ENCODE measurements at regions not wholly inside any gene's neighbourhood (a gene's known extent, or its start where the extent isn't known, plus 50 kb on each side); places are given as distances from the start of the nearest gene placed in this dataset.

- H3K4me1 ChIP-seq (ENCODE audit: insufficient read depth, low read length) = peaks cover 16% of the 10 kb centered on the region; the same call in 1 of the 2 replicates
- no peak overlapping the region for H3K27ac ChIP-seq (ENCODE audit: low read length)
- H3K36me3 ChIP-seq (ENCODE audit: insufficient read depth, low read depth, low read length) = no peaks in the 10 kb centered on the region
- H3K4me3 ChIP-seq (ENCODE audit: low read length) = no peak overlapping the region
- H3K9me3 ChIP-seq (ENCODE audit: insufficient read depth, low read depth, low read length) = no peaks in the 10 kb centered on the region
- H3K9ac ChIP-seq (ENCODE audit: low read depth, low read length) = no peak overlapping the region
- H3K27me3 ChIP-seq (ENCODE audit: insufficient read depth, low read length) = no peaks in the 10 kb centered on the region
Observed at GRCh38 chr4:17189759-17190158, 291.3 kb upstream of the LDB2 start.

GRCh38 chr4:17189401-17189720, 290.9 kb upstream of the LDB2 start:
- H3K4me3 ChIP-seq (ENCODE audit: low read length) = no peak overlapping the region
- H3K9ac ChIP-seq (ENCODE audit: low read depth, low read length) = no peak overlapping the region
- no peaks in the 10 kb centered on the region for H3K27me3 ChIP-seq (ENCODE audit: insufficient read depth, low read length)
- no peaks in the 10 kb centered on the region for H3K36me3 ChIP-seq (ENCODE audit: insufficient read depth, low read depth, low read length)
- no peaks in the 10 kb centered on the region for H3K9me3 ChIP-seq (ENCODE audit: insufficient read depth, low read depth, low read length)
- H3K27ac ChIP-seq (ENCODE audit: low read length) = no peak overlapping the region
- peaks cover 16% of the 10 kb centered on the region; the same call in 1 of the 2 replicates for H3K4me1 ChIP-seq (ENCODE audit: insufficient read depth, low read length)

GRCh38 chr4:17188547-17189400, 290.3 kb upstream of the LDB2 start:
- Histone ChIP-seq H3K36me3 (ENCODE audit: insufficient read depth, low read depth, low read length) (no peaks in the 10 kb centered on the region), H3K27me3 (ENCODE audit: insufficient read depth, low read length) (no peaks in the 10 kb centered on the region), H3K9ac (ENCODE audit: low read depth, low read length) (no peak overlapping the region), H3K27ac (ENCODE audit: low read length) (no peak overlapping the region), H3K4me3 (ENCODE audit: low read length) (no peak overlapping the region), H3K9me3 (ENCODE audit: insufficient read depth, low read depth, low read length) (no peaks in the 10 kb centered on the region), H3K4me1 (ENCODE audit: insufficient read depth, low read length) (peaks cover 16% of the 10 kb centered on the region; the same call in 1 of the 2 replicates)

- Histone ChIP-seq H3K4me1 (ENCODE audit: insufficient read depth, low read length) (peaks cover 16% of the 10 kb centered on the region; the same call in 1 of the 2 replicates), H3K9me3 (ENCODE audit: insufficient read depth, low read depth, low read length) (no peaks in the 10 kb centered on the region), H3K27ac (ENCODE audit: low read length) (no peak overlapping the region), H3K27me3 (ENCODE audit: insufficient read depth, low read length) (no peaks in the 10 kb centered on the region), H3K36me3 (ENCODE audit: insufficient read depth, low read depth, low read length) (no peaks in the 10 kb centered on the region), H3K9ac (ENCODE audit: low read depth, low read length) (no peak overlapping the region), H3K4me3 (ENCODE audit: low read length) (no peak overlapping the region)
Observed at GRCh38 chr4:17188125-17188524, 289.7 kb upstream of the LDB2 start.

- Histone ChIP-seq H3K4me1 (ENCODE audit: insufficient read depth, low read length) (peaks cover 16% of the 10 kb centered on the region; the same call in 1 of the 2 replicates), H3K27ac (ENCODE audit: low read length) (no peak overlapping the region), H3K9me3 (ENCODE audit: insufficient read depth, low read depth, low read length) (no peaks in the 10 kb centered on the region), H3K9ac (ENCODE audit: low read depth, low read length) (no peak overlapping the region), H3K27me3 (ENCODE audit: insufficient read depth, low read length) (no peaks in the 10 kb centered on the region), H3K36me3 (ENCODE audit: insufficient read depth, low read depth, low read length) (no peaks in the 10 kb centered on the region), H3K4me3 (ENCODE audit: low read length) (no peak overlapping the region)
Observed at GRCh38 chr4:17187003-17187402, 288.6 kb upstream of the LDB2 start.

- H3K27ac ChIP-seq (ENCODE audit: low read length) = no peak overlapping the region
- H3K4me1 ChIP-seq (ENCODE audit: insufficient read depth, low read length) = peaks cover 8% of the 10 kb centered on the region; the same call in 1 of the 2 replicates
- H3K9ac ChIP-seq (ENCODE audit: low read depth, low read length) = no peak overlapping the region
- no peaks in the 10 kb centered on the region for H3K36me3 ChIP-seq (ENCODE audit: insufficient read depth, low read depth, low read length)
- H3K9me3 ChIP-seq (ENCODE audit: insufficient read depth, low read depth, low read length) = no peaks in the 10 kb centered on the region
- H3K4me3 ChIP-seq (ENCODE audit: low read length) = no peak overlapping the region
- H3K27me3 ChIP-seq (ENCODE audit: insufficient read depth, low read length) = no peaks in the 10 kb centered on the region
Observed at GRCh38 chr4:17182888-17183287, 284.4 kb upstream of the LDB2 start.

GRCh38 chr4:17174751-17175150, 276.3 kb upstream of the LDB2 start:
- no peak overlapping the region for H3K27ac ChIP-seq (ENCODE audit: low read length)
- H3K27me3 ChIP-seq (ENCODE audit: insufficient read depth, low read length) = no peaks in the 10 kb centered on the region
- no peaks in the 10 kb centered on the region for H3K4me1 ChIP-seq (ENCODE audit: insufficient read depth, low read length)
- H3K9me3 ChIP-seq (ENCODE audit: insufficient read depth, low read depth, low read length) = no peaks in the 10 kb centered on the region
- no peak overlapping the region for H3K9ac ChIP-seq (ENCODE audit: low read depth, low read length)
- H3K4me3 ChIP-seq (ENCODE audit: low read length) = no peak overlapping the region
- H3K36me3 ChIP-seq (ENCODE audit: insufficient read depth, low read depth, low read length) = no peaks in the 10 kb centered on the region

GRCh38 chr4:17173300-17173699, 274.9 kb upstream of the LDB2 start:
- Histone ChIP-seq H3K36me3 (ENCODE audit: insufficient read depth, low read depth, low read length) (no peaks in the 10 kb centered on the region), H3K27me3 (ENCODE audit: insufficient read depth, low read length) (no peaks in the 10 kb centered on the region), H3K4me1 (ENCODE audit: insufficient read depth, low read length) (peaks cover 6% of the 10 kb centered on the region), H3K9me3 (ENCODE audit: insufficient read depth, low read depth, low read length) (no peaks in the 10 kb centered on the region), H3K4me3 (ENCODE audit: low read length) (no peak overlapping the region), H3K27ac (ENCODE audit: low read length) (no peak overlapping the region), H3K9ac (ENCODE audit: low read depth, low read length) (no peak overlapping the region)

- no peak overlapping the region for H3K27ac ChIP-seq (ENCODE audit: low read length)
- H3K9ac ChIP-seq (ENCODE audit: low read depth, low read length) = no peak overlapping the region
- peaks cover 4% of the 10 kb centered on the region; the same call in 1 of the 2 replicates for H3K27me3 ChIP-seq (ENCODE audit: insufficient read depth, low read length)
- no peaks in the 10 kb centered on the region for H3K9me3 ChIP-seq (ENCODE audit: insufficient read depth, low read depth, low read length)
- no peaks in the 10 kb centered on the region for H3K36me3 ChIP-seq (ENCODE audit: insufficient read depth, low read depth, low read length)
- H3K4me1 ChIP-seq (ENCODE audit: insufficient read depth, low read length) = peaks cover 13% of the 10 kb centered on the region
- no peak overlapping the region for H3K4me3 ChIP-seq (ENCODE audit: low read length)
Observed at GRCh38 chr4:17170131-17170530, 271.7 kb upstream of the LDB2 start.

GRCh38 chr4:17169699-17170098, 271.3 kb upstream of the LDB2 start:
- Histone ChIP-seq H3K4me3 (ENCODE audit: low read length) (no peak overlapping the region), H3K9me3 (ENCODE audit: insufficient read depth, low read depth, low read length) (no peaks in the 10 kb centered on the region), H3K27ac (ENCODE audit: low read length) (no peak overlapping the region), H3K36me3 (ENCODE audit: insufficient read depth, low read depth, low read length) (no peaks in the 10 kb centered on the region), H3K4me1 (ENCODE audit: insufficient read depth, low read length) (peaks cover 13% of the 10 kb centered on the region), H3K9ac (ENCODE audit: low read depth, low read length) (no peak overlapping the region), H3K27me3 (ENCODE audit: insufficient read depth, low read length) (peaks cover 4% of the 10 kb centered on the region; the same call in 1 of the 2 replicates)

GRCh38 chr4:17168571-17168970, 270.1 kb upstream of the LDB2 start:
- Histone ChIP-seq H3K4me3 (ENCODE audit: low read length) (no peak overlapping the region), H3K36me3 (ENCODE audit: insufficient read depth, low read depth, low read length) (no peaks in the 10 kb centered on the region), H3K27me3 (ENCODE audit: insufficient read depth, low read length) (peaks cover 4% of the 10 kb centered on the region; the same call in 1 of the 2 replicates), H3K4me1 (ENCODE audit: insufficient read depth, low read length) (peaks cover 13% of the 10 kb centered on the region), H3K9me3 (ENCODE audit: insufficient read depth, low read depth, low read length) (no peaks in the 10 kb centered on the region), H3K27ac (ENCODE audit: low read length) (no peak overlapping the region), H3K9ac (ENCODE audit: low read depth, low read length) (no peak overlapping the region; the same call in 1 of the 2 replicates)

GRCh38 chr4:17166954-17167353, 268.5 kb upstream of the LDB2 start:
- Histone ChIP-seq H3K9ac (ENCODE audit: low read depth, low read length) (no peak overlapping the region), H3K36me3 (ENCODE audit: insufficient read depth, low read depth, low read length) (no peaks in the 10 kb centered on the region), H3K9me3 (ENCODE audit: insufficient read depth, low read depth, low read length) (peaks cover 3% of the 10 kb centered on the region; the same call in 1 of the 2 replicates), H3K4me3 (ENCODE audit: low read length) (no peak overlapping the region), H3K27me3 (ENCODE audit: insufficient read depth, low read length) (peaks cover 4% of the 10 kb centered on the region; the same call in 1 of the 2 replicates), H3K27ac (ENCODE audit: low read length) (no peak overlapping the region), H3K4me1 (ENCODE audit: insufficient read depth, low read length) (peaks cover 13% of the 10 kb centered on the region)

Measured in iPS-20b (cell line).